ENCODE measurements at regions not wholly inside any gene's neighbourhood (a gene's known extent, or its start where the extent isn't known, plus 50 kb on each side); places are given as distances from the start of the nearest gene placed in this dataset.

GRCh38 chr16:86398201-86398600, 112.1 kb upstream of the FOXF1 start:
- Histone ChIP-seq H3K4me3 (replicated peaks; ENCODE audit: low read depth, low read length) (no peak overlapping the region), H3K27me3 (replicated peaks; ENCODE audit: control insufficient read depth, insufficient read depth, low read length) (no peaks in the 10 kb centered on the region; the same call in 1 of the 2 replicates), H3K36me3 (ENCODE audit: control insufficient read depth, insufficient read depth, low read length) (no peaks in the 10 kb centered on the region)
- no peak for TF ChIP-seq CTCF (IDR thresholded peaks at IDR 0.05; ENCODE audit: insufficient read depth, low read length, poor library complexity, severe bottlenecking)
- DNase-seq (ENCODE audit: extremely low read depth, insufficient read length), result no peak

DNA sequence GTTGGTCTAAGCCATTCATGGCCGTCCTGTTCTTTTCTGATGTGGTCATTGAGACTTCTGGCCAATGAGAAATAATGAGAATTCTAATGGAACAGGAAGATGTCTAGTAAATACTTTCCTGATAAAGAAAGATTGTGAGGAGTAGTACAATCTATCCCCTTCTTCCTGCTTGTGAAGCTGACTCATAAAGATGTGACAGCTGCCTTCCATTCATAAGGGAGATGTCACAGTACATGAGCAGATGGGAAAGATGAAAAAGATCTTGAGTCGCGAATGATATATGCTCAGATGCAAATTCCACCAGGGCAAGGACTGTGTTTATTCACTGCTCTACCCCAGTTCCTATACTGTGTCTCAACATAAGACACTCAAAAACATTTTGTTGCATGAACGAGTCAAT, 111.7 kb upstream of the FOXF1 start:
- no peak for DNase-seq (ENCODE audit: extremely low read depth, insufficient read length)
- Histone ChIP-seq H3K4me3 (replicated peaks; ENCODE audit: low read depth, low read length) (no peak overlapping the region), H3K36me3 (ENCODE audit: control insufficient read depth, insufficient read depth, low read length) (no peaks in the 10 kb centered on the region), H3K27me3 (replicated peaks; ENCODE audit: control insufficient read depth, insufficient read depth, low read length) (no peaks in the 10 kb centered on the region; the same call in 1 of the 2 replicates)
- TF ChIP-seq CTCF (IDR thresholded peaks at IDR 0.05; ENCODE audit: insufficient read depth, low read length, poor library complexity, severe bottlenecking), result no peak

GRCh38 chr16:86401126-86401525, 109.2 kb upstream of the FOXF1 start:
- no peak for TF ChIP-seq CTCF (IDR thresholded peaks at IDR 0.05; ENCODE audit: insufficient read depth, low read length, poor library complexity, severe bottlenecking)
- DNase-seq (ENCODE audit: extremely low read depth, insufficient read length), result no peak
- H3K36me3 ChIP-seq (ENCODE audit: control insufficient read depth, insufficient read depth, low read length), result no peaks in the 10 kb centered on the region
- no peak overlapping the region for H3K4me3 ChIP-seq (replicated peaks; ENCODE audit: low read depth, low read length)
- H3K27me3 ChIP-seq (replicated peaks; ENCODE audit: control insufficient read depth, insufficient read depth, low read length), result peaks cover 1% of the 10 kb centered on the region; the same call in 1 of the 2 replicates

DNA sequence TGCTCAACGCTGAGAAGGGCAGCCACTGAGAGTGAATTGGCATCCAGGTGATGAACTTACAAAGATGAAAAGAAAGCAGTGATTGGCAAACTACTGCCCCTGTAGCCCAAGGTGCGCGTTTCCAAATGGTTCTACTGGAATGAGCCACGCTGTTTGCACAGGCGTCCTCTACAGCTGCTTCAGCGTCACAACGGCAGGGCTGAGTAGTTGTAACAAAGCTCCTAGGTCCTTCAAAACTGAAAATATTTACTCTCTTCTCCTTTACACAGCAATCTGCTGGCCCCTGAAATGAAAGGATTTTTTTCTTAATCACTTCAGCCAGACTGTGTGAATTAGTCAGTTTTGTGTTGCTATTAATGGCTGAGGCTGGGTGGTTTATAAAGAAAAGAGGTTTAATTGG, 107.2 kb upstream of the FOXF1 start:
- no peak overlapping the region for H3K4me3 ChIP-seq (replicated peaks; ENCODE audit: low read depth, low read length)
- no peak for DNase-seq (ENCODE audit: extremely low read depth, insufficient read length)
- TF ChIP-seq CTCF (IDR thresholded peaks at IDR 0.05; ENCODE audit: insufficient read depth, low read length, poor library complexity, severe bottlenecking), result no peak
- H3K36me3 ChIP-seq (ENCODE audit: control insufficient read depth, insufficient read depth, low read length), result no peaks in the 10 kb centered on the region
- H3K27me3 ChIP-seq (replicated peaks; ENCODE audit: control insufficient read depth, insufficient read depth, low read length), result peaks cover 2% of the 10 kb centered on the region; the same call in 1 of the 2 replicates

- H3K4me3 ChIP-seq (replicated peaks; ENCODE audit: low read depth, low read length), result no peak overlapping the region
- no peak for DNase-seq (ENCODE audit: extremely low read depth, insufficient read length)
- TF ChIP-seq CTCF (IDR thresholded peaks at IDR 0.05; ENCODE audit: insufficient read depth, low read length, poor library complexity, severe bottlenecking), result no peak
- no peaks in the 10 kb centered on the region for H3K36me3 ChIP-seq (ENCODE audit: control insufficient read depth, insufficient read depth, low read length)
- peaks cover 2% of the 10 kb centered on the region; the same call in 1 of the 2 replicates for H3K27me3 ChIP-seq (replicated peaks; ENCODE audit: control insufficient read depth, insufficient read depth, low read length)
Observed at GRCh38 chr16:86403541-86404163, 106.7 kb upstream of the FOXF1 start.

DNA sequence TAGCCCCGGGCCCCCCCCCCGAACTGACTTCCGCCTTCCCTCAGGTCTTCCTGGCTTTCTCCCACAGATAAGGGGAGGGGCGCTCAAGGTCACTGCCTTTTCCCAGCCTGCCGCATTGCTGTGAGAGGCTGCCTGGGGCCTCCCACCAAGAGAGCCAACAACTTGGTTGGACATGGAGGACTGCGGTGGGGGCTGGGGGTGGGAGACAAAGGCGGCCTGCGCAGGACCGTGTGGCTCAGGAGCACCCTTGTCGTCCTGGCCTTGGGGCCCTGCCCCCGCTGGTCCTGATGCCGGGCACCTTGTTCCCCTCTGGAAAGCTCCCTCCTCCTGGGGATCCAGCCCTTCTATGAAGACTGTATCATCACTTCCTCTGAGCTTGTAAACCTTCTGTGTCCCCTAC, 105.6 kb upstream of the FOXF1 start:
- no peaks in the 10 kb centered on the region for H3K36me3 ChIP-seq (ENCODE audit: control insufficient read depth, insufficient read depth, low read length)
- no peak for TF ChIP-seq CTCF (IDR thresholded peaks at IDR 0.05; ENCODE audit: insufficient read depth, low read length, poor library complexity, severe bottlenecking)
- no peak overlapping the region for H3K4me3 ChIP-seq (replicated peaks; ENCODE audit: low read depth, low read length)
- no peak for DNase-seq (ENCODE audit: extremely low read depth, insufficient read length)
- H3K27me3 ChIP-seq (replicated peaks; ENCODE audit: control insufficient read depth, insufficient read depth, low read length), result peaks cover 2% of the 10 kb centered on the region

All from GM06990 (cell line).